GM11168 (cell line): ENCODE measurements at regions not wholly inside any gene's neighbourhood (a gene's known extent, or its start where the extent isn't known, plus 50 kb on each side); places are given as distances from the start of the nearest gene placed in this dataset.

Experiments
- in situ Hi-C: fragments of 300-500 bp; cut with MboI; formaldehyde crosslinking; loops from one replicate; pipeline ENCODE4 v1.12.0; 2022; ENCODE audit warnings: low sequenced_read_pairs; ENCODE audit not compliant: unreplicated experiment

DNA sequence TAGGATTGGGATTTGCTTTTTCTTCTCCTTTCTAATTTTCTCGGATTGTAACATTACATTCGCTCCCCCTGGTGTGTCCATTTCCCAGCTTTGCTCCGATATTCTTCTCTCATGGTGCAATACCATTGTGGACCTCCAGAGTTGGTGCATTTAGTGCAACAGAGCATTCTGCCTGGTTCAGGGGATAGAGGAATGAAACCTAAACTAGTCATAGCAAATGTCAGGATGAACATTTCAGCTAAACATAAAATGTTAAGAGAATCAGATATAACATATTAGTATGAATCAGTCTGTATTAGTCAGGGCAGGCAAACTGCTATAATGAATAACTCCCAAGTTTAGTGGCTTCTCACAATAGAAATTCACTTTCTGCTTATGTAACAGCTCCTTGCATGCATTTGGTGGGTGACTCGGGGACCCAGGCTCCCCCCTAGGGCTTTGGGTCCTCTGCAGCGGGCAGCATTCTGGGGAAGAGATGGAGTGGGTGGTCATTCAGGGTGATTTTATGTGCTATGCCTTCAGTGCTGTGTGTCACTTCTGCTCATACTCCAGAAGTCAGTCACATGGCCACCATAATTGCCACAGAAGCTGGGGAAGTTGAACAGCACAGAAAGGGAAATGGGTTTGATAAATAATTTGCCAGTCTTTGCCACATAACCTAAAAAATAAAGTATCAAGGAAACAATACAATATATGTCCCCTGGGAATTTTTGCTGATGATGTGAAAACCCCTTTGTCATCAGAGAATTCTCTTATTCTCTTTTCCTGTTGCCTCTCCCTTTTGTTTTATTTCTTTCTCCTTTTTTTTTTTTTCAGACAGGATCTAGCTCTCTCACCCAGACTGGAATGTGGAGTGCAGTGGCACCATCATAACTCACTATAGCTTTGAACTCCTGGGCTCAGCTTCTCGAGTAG, 111.0 kb downstream of the HSPH1 start:
- in situ Hi-C loops = no loop called here

DNA sequence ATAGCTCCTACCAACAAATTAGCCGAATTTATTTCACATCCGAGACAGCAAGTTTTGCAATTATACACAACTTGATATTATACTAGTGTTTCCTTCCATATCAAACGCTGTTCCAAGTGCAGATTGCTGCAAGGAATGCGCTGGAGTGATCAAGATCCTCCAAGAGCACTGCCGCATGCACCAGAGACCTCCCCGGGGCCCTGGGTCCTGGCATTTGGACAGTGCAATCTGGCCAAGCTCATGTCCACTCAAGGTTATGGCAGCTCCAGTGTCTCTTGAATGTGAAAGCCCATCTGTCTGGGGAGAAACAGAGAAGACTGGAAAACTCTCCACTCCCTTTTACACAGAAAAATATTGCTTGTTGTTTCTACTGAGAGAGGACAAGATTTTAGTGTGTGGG, 111.9 kb downstream of the HSPH1 start:
- in situ Hi-C loops = no loop called here

DNA sequence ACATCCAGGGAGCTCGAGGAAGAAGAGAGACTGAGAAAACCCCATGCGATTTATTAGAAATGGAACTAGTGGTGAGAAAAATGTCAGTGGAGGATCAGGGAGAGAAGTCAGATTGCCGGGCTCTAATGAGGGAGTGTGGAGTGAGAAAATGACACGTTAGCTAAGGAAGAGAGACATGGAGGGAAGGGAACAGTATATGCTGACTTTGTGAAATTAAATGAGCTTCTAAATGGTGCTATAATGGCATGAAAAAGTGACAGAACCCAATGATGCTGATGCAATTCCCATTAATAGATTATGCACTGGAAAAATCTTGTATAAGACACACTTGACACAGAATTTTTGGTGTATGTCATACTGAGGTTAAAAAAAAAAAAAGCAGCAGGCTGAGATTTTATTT, 112.6 kb downstream of the HSPH1 start:
- in situ Hi-C loops = no loop called here

DNA sequence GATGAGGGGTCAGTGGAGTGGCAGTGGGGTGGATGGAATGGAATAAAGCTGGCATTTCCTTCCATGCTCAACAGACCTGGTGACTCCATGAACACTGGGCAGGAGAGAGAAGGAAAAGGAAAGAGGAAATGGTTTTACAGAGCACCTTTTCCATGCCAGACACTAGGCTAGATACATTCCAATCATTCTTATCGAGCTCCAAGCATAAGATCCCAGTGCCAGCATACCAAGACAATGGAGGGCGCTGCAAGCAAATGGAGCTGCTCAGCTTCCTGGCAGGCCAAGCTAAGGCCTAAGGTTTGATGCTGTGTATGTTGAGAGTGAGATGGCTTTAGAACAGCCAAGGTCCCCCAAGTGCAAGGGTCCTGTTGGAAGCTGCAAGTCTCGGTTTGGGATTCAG, 113.2 kb downstream of the HSPH1 start:
- in situ Hi-C loops = no loop called here

DNA sequence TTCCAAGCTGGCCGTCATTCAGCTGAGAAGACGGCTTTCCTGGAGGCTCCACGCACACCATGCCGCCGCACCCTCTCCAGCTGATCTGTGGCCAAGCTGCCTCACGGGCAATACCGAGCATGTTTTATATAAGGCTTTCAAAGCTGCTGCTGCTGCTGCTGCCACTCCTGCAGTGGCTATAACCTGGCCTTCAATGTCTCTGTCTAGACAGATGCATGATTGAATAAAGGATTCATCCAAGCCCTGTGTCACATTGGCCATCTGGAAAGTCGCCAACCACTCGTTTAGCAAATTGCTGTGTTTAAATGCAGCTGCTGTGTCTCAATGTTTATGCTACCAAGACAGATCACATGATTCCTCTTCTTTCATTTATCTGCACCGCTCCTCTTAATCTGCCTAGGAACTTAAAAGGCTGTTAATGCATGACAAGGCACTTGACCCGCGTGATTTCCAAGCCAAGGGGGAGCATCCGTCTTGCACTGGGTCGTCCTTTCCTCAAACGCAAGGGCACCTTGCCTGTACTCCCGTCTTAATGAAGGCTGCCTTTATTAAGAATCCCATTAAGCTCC, 114.3 kb downstream of the TEX26 start:
- in situ Hi-C loops = no loop called here

DNA sequence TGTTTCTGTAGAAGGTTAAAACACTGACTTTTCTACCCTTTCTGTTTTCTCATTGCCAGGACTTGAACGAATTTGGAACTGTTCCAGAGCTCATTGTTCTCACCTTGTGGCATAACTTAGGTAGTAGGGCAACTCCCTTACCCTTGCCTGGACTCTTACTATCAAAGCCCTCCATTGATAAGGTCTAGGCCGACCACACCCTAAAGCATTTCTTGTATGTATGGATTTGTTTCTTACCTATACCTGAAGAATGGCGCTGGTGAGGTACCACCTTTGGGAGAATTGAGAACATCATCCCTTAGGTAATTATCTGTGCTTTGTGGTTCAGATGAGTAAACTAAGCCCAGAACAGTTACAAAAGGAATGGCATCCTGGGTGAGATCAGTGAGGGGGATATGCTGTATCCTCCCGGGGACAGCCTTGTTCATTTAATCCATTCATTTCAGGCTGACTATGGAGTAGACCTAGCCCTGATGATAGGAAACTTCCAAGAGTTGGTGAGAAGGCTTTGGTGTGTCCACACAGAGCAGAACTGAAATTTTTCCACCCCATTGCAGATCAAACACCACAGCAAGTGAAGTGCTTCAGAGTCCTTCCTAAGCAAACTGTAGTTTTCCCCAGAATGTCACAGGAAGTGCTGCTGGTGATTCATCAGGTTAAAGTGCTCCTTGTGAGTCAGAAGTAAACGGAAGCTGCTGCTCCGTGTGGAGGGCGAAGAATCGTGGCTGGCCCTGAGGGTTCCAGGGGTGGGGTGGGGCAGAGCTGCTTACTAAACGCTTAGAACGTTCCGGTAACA, 113.0 kb downstream of the TEX26 start:
- in situ Hi-C loops = no loop called here

DNA sequence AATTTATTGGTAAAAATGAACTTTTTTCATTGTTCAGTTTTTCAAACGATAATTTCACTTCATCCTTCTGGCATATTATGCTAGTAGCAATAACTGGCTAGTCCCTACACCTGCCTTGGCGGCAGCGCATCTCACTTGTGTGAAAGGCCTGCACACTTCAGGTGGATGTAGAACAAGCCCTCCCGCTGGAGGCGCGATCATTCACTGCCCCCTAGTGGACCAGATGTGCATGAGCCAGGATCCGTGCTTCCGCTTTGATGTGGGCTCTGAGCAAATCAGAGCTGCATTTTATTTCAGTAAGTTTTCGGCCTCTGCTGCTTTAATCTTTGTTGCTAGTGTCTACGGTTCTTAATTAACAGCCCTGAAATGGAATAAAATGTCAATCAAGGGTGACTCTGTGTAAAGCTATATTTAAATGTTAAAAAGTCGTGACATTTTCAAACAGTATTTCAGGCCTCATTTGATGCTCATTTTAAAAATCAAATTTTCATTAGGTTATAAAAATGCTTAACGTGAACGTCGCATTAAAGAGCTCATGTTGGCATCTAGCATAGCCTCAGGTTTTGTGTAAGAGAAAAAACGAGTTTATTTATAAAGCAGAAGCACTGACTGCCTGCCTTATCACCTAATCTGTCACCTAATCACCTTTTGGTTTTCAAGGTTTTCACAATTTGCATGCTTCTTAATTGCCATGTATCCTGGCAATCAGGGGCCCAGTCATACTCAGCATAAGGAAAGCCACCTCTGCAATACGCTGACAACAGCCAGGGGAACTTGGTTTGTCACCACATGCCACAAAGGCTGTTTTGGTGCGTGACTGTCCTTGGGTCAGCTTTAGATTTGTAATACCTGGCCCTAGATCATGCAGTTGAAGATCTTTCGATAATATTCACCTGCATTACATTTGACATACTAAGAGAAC, 112.2 kb downstream of the TEX26 start:
- in situ Hi-C loops = loop anchor here (5.0 kb wide), 1 partner anchor 57 kb away; no protein-coding TSS in a partner anchor

DNA sequence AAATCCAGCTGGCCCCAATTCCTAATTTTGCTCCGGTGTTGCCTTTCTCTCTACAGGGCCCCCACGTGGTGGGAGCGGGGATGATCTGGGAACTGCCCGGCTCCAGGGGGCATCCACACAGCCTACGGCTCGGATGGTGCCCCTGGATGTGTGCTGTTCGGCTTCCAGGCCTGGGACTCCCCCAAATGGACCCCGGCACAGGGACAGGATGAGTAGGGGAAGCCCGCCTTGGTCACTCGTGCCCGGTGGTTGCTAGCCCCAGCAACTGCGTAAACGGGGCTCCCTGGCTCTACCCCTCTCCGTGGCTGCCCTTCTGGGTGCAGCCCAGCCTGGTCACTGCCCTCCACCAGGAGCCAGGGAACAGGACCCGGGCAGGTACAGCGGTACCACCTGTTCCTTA, 111.5 kb downstream of the TEX26 start:
- in situ Hi-C loops = loop anchor here (5.0 kb wide), 1 partner anchor 57 kb away; no protein-coding TSS in a partner anchor

DNA sequence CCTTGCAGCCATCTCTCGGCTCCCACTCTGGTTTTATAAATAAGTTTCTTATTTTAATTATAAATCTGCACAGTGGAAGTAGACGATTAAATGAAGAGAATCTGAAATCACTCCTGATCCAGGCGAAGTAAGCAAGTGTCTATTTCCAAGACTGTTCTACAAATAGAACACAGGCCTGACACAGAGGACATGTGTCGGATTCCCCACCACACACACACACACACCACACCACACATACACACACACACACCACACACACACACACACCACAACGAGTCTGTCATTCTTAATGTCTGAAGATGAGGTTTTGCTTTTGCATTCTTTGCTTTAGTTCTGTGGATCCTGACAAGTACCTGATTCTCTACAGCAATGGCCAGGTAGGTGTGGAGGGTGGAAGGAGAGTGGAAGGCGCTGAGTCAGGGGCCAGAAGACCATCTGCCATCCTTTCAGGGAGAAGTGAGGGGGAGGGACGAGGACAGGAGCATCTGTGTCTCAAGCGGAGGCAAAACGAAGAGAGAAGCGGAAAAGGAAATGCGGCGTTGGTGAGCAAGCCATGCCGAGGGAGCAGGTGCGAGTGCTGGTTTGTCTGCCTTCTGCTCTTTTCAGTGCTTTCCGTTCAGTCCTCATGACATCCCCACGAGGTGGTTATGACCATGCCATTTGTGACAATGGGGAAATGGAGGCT, 110.2 kb downstream of the TEX26 start:
- in situ Hi-C loops = loop anchor here (5.0 kb wide), 1 partner anchor 55 kb away; no protein-coding TSS in a partner anchor

DNA sequence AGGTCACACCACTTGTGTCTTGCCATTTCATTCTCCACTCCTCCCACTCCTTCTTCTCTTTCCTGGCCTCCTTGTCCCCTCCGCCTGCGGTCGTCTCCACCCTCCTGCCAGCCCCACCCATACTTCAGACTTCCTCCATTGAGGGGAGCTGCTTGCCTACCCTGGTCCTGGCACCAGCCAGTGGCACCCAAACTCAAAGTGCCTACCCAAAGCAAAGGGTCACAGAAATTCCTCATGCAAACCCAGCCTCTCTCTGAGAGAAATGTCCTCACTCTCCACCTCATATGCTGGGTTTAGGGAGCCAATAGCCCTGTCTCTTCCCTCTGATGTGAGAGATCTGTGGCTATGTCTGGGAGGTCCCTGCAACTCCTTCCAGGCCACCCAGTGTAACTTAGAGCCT, 109.6 kb downstream of the TEX26 start:
- in situ Hi-C loops = loop anchor here (5.0 kb wide), 1 partner anchor 55 kb away; no protein-coding TSS in a partner anchor

DNA sequence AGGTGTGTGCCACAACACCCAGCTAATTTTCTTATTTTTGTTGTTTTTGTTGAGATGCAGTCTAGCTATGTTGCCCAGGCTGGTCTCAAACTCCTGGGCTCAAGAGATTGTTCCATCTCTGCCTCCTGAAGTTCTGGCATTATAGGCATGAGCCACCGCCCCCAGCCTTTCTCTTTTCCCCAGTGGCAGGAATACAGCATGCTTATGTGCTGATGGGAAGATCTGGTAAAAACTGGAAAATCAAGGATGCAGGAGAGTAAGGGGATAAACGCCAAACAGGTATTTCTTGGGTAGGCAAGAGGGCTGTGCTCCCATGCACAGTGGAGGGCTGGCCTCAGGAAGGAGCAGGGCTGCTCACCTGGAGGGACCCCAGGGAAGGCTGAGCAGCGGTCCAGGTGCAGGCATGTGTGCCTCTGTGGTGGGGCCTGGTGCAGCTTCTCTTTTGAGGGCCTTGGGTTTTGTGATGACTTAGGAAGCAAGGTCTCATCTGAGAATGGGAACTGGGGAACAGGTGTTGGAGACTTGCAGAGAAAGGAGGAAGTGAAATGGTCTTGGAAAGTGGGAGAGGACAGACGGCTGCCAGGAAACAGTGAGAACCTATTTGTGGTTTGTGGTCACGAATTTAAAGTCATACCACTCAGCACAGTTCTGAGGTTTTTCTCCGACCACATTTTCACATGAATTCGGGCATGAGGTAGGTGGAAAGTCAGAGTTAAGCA, 106.5 kb downstream of the TEX26 start:
- in situ Hi-C loops = no loop called here

DNA sequence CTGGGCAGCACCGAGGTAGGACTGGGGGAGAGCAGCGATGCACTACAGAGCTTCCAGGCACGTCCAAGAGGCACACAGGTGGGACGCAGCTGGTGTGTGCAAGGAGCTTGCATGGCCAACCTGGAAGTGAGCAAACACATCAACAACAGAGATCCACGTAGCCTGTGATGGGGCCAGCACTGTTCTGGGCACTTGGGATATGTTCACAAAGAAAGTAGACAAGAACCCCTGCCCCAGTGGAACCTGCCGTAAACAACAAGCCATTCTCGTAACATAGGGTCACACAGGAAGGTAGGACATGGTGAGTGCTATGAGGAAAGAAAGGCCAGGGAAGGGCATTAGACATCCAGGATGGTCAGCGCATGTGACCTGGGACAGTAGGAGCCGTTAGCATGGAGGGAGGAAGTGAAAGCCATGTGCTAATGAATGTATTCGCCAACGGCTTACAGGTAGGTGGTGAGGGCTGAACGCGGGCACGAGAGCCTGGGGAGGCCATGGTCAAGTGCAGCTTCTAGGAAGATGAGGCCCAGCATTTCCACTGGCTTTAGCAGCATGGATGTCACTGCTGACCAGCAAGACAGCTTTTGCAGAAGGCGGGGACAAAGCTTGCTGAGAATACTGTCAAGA, 105.5 kb downstream of the TEX26 start:
- in situ Hi-C loops = no loop called here

DNA sequence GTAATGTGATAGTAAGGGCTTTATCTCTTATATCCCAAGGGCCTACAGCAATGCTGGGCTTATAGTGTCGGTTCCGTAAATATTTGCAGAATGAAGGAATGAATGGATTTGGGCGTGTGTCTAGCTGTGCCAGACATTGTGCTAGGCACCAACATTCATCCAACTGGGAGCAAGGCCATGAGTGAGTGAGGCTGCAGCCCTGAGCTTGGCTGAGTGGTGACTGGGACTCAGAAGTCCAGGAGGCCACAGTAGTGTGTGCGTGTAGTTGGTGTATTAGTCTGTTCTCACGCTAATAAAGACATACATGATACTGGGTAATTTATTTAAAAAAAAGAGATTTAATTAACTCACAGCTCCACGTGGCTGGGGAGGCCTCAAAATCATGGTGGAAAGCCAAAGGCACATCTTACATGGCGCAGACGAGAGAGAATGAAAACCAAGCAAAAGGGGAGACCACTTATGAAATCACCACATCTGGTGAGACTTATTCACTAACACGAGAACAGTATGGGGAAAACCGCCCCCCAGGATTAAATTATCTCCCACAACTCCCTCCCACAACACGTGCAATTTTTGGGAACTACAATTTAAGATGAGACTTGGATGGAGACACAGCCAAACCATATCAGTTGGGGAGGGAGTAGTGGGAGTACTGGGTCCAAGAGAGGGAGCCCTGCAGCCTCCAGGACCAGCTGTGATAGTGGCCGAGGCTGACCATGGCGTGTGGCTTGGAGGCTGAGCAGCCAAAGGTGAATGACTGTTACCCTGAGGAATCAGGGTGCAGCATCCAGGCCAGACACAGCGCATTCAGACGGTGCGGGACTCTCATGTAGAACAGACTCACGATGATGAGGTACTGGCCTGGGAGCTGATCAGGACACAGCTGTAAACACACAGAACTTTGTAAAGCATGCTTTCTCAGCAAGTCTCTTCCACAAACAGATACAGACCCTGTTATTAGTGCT, 104.6 kb downstream of the TEX26 start:
- in situ Hi-C loops = no loop called here

DNA sequence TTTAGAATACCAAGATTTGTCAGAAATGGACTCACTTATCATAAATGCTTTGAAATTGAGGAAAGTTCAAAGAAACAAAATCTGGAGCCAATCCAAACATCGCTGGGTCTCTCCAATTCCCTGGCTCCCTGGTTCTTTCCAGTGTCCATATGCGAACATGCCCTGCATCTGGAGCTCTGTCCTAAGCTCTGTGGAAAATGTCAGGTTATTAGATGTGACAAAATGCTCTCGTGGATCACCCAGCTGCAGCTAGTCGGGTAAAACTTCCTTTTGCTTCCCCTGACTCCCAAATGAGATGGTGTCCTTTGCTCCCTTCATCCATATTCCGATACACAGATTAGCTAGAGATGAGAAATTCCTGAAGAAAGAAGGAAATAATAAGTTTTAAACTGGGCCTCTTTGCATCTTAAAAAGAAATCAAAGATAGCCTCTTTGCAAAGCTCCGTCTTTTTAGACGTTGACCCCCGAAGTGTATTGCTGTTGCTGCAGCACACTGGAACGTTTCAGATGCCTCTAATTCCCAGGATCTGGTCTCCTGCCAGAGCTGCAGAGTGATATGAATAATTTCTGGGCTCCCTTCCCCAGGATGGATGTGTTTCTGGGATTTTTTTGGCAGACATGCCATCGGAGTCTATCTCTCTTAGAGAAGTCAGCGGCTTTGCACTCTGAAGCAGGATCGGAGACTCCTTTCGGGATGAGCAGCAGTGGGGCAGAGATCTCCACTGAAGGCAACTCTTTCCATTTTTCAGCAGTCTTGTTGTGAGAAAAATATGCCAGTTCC, 102.9 kb downstream of the TEX26 start:
- in situ Hi-C loops = no loop called here

DNA sequence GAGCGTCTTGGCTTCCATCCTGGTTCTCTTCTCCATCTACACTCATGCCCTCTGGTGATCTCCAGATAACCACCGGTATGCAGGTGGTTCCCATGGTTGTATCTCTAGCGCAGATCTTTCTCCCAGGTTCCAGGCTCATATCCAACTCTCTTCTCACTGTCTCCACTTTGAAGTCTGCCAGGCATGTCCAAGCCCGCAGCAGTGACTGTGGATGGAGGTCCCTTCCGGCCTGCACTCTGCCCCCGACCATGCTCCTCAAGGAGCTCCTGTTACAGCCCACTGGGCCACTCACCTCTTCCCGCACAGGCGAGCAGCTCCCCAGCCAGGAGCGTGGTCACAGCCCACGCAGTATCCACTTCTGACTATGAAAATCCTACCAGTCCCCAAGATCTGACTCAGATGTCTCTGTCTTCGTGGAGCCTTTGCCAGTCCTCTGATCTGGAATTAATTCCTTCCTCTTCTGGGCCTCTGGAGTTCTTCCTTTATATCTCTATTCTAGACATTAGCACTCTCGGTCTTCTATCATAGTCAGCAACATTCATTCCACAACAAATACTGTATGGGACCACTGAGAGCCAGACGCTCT, 100.2 kb downstream of the TEX26 start:
- in situ Hi-C loops = no loop called here

DNA sequence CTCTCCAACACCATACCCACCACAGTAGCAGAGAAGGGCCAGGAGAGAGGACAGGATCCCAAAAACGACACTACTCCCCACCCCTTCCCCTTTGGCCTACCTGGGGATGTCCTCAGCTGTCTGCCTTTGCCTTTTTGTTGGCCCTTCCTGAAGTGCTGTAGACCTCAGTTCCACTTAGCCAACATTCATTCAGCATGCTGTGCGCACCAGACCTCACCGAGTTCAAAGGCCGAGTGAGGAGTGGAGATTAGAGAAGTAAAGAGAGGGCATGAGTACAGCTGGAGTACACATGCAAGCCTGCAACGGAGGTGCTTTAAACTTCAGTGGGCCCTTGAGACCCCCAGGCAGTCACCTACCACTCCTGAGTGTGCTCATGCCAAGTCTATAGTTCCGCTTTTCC, 99.0 kb downstream of the TEX26 start:
- in situ Hi-C loops = no loop called here
